ENCODE measurements at regions not wholly inside any gene's neighbourhood (a gene's known extent, or its start where the extent isn't known, plus 50 kb on each side); places are given as distances from the start of the nearest gene placed in this dataset.
"Not testable (repeated sequence)": the region's sequence is repeated elsewhere in the genome, so short reads cannot be mapped to it uniquely, and the experiment has no call there.

GRCh38 chr18:76600076-76600475 is 105.0 kb upstream of the ZNF516 start:
- not testable (repeated sequence) for FAIRE-seq

- no peak for FAIRE-seq
These were observed 99.9 kb upstream of the ZNF516 start for GRCh38 chr18:76594966-76595365.

GRCh38 chr18:76593843-76594242 is 98.8 kb upstream of the ZNF516 start:
- FAIRE-seq: no peak

GRCh38 chr18:76592981-76593381 is 97.9 kb upstream of the ZNF516 start:
- no peak for FAIRE-seq

- no peak for FAIRE-seq
These were observed 97.1 kb upstream of the ZNF516 start for GRCh38 chr18:76592096-76592495.

- FAIRE-seq: no peak
These were observed 94.8 kb upstream of the ZNF516 start for GRCh38 chr18:76589866-76590265.

- no peak for FAIRE-seq
These were observed 94.3 kb upstream of the ZNF516 start for GRCh38 chr18:76589316-76589715.

- FAIRE-seq: no peak
These were observed 93.7 kb upstream of the ZNF516 start for GRCh38 chr18:76588601-76589226.

GRCh38 chr18:76587879-76588271 is 92.8 kb upstream of the ZNF516 start:
- FAIRE-seq: no peak

- FAIRE-seq: no peak
These were observed 92.3 kb upstream of the ZNF516 start for GRCh38 chr18:76587147-76587878.

- no peak for FAIRE-seq
These were observed 89.6 kb upstream of the ZNF516 start for GRCh38 chr18:76584414-76585310.

- no peak for FAIRE-seq
These were observed 86.2 kb upstream of the ZNF516 start for GRCh38 chr18:76581261-76581660.

GRCh38 chr18:76580288-76580962 is 85.4 kb upstream of the ZNF516 start:
- FAIRE-seq: no peak

GRCh38 chr18:76579301-76579695 is 84.3 kb upstream of the ZNF516 start:
- FAIRE-seq: no peak

GRCh38 chr18:76578571-76579300 is 83.7 kb upstream of the ZNF516 start:
- FAIRE-seq: no peak

GRCh38 chr18:76573325-76574025 is 78.4 kb upstream of the ZNF516 start:
- FAIRE-seq: no peak

- FAIRE-seq: no peak
These were observed 77.6 kb upstream of the ZNF516 start for GRCh38 chr18:76572518-76573247.

- FAIRE-seq: no peak
These were observed 76.6 kb upstream of the ZNF516 start for GRCh38 chr18:76571689-76572088.

- FAIRE-seq: no peak
These were observed 75.8 kb upstream of the ZNF516 start for GRCh38 chr18:76570856-76571255.

GRCh38 chr18:76569644-76570419 is 74.8 kb upstream of the ZNF516 start:
- FAIRE-seq: no peak

Data from TTC549 (cell line).